ENCODE measurements at regions not wholly inside any gene's neighbourhood (a gene's known extent, or its start where the extent isn't known, plus 50 kb on each side); places are given as distances from the start of the nearest gene placed in this dataset.

DNA sequence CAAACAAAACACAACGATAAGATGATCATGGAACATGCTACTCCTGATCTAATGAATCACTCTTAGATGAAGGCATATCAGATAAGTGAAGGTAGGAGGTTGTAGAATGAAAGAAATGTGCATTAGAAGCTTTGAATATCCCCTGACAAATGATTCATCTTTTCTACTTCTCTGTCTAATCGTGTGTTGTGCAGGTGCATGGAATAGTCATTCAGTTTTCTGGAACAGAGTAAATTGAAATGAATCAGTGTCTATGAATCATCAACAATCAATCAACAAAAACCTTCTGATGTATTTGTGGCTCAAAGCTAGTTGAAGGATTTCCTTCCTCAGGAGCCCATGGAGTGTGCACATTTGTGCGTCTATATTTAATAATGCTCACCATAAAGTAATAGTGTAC, 1290.4 kb upstream of the PCDH20 start:
- Histone ChIP-seq H3K36me3 (no peaks in the 10 kb centered on the region), H3K4me1 (peaks cover 4% of the 10 kb centered on the region in 2 donors), H3K9me3 (no peaks in the 10 kb centered on the region), H3K27ac (no peak overlapping the region), H3K4me3 (no peak overlapping the region), H3K27me3 (no peaks in the 10 kb centered on the region)
- ATAC-seq (no peak), DNase-seq (no peak)
- TF ChIP-seq, protein P1, sequence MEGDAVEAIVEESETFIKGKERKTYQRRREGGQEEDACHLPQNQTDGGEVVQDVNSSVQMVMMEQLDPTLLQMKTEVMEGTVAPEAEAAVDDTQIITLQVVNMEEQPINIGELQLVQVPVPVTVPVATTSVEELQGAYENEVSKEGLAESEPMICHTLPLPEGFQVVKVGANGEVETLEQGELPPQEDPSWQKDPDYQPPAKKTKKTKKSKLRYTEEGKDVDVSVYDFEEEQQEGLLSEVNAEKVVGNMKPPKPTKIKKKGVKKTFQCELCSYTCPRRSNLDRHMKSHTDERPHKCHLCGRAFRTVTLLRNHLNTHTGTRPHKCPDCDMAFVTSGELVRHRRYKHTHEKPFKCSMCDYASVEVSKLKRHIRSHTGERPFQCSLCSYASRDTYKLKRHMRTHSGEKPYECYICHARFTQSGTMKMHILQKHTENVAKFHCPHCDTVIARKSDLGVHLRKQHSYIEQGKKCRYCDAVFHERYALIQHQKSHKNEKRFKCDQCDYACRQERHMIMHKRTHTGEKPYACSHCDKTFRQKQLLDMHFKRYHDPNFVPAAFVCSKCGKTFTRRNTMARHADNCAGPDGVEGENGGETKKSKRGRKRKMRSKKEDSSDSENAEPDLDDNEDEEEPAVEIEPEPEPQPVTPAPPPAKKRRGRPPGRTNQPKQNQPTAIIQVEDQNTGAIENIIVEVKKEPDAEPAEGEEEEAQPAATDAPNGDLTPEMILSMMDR (IDR thresholded peaks at IDR 0.05 in 4 of 5, conservative IDR thresholded peaks at IDR 0.05 in 1 of 5) = no peak
- no peak for TF ChIP-seq POLR2A (IDR thresholded peaks at IDR 0.05)
- intact Hi-C loops (cut with DNase I; ENCODE audit: low total_unique reads) (no loop called here), in situ Hi-C loops (cut with MboI; ENCODE audit: low sequenced_read_pairs in 4 of 4) (no loop called here)

DNA sequence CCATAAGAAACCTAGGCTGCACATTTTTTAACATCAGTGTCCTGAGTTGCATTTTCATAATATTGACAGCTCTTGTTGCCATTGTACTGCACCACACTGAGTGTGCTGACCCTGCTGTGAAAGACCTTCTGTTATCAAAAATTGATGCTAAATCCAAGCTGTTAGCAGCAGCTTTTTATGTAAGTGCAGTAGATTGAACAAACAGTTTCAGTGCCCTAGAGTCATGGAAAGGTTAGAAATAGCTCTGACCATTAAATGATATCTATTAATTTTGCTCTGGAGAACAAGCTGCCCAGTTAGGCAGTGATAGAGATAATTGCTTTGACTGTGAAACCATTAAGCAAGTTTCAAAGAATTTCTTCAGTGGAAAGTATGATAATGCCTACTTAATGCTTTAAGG, 1289.2 kb upstream of the PCDH20 start:
- Histone ChIP-seq H3K4me1 (peaks cover 4% of the 10 kb centered on the region in 2 donors), H3K36me3 (no peaks in the 10 kb centered on the region), H3K27me3 (no peaks in the 10 kb centered on the region), H3K27ac (no peak overlapping the region), H3K9me3 (no peaks in the 10 kb centered on the region), H3K4me3 (no peak overlapping the region)
- in situ Hi-C loops (cut with MboI; ENCODE audit: low sequenced_read_pairs in 4 of 4) = no loop called here
- DNase-seq (no peak), ATAC-seq (no peak)
- TF ChIP-seq POLR2A (IDR thresholded peaks at IDR 0.05) = no peak
- TF ChIP-seq, protein P1 (IDR thresholded peaks at IDR 0.05 in 4 of 5, conservative IDR thresholded peaks at IDR 0.05 in 1 of 5) = no peak
- intact Hi-C loops (cut with DNase I; ENCODE audit: low total_unique reads) = no loop called here

DNA sequence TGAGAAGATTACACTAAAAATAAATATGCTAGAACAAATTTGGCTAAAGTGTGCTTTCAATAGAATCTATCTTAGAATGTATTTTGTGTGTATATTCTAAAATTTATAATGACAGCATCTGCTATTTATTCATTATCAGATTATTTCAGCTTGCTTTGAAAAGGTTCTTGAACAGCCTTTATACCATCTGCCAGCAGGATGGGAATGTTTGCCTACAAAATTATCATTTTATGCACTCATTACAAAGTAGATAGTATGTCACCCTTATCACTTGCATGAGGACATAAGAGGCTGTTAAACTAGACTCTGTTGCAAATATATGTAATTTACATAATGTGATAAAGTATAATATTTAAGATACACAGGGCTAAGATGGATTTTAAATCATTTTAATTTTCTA, 1286.9 kb upstream of the PCDH20 start:
- no peak for DNase-seq
- Histone ChIP-seq H3K27ac (no peak overlapping the region), H3K4me1 (peaks cover 4% of the 10 kb centered on the region in 2 donors), H3K9me3 (no peaks in the 10 kb centered on the region), H3K27me3 (no peaks in the 10 kb centered on the region), H3K4me3 (no peak overlapping the region), H3K36me3 (no peaks in the 10 kb centered on the region)
- TF ChIP-seq, protein P1 (IDR thresholded peaks at IDR 0.05 in 4 of 5, conservative IDR thresholded peaks at IDR 0.05 in 1 of 5) = no peak
- TF ChIP-seq POLR2A (IDR thresholded peaks at IDR 0.05) = no peak
- ATAC-seq = no peak
- intact Hi-C loops (cut with DNase I; ENCODE audit: low total_unique reads) (no loop called here), in situ Hi-C loops (cut with MboI; ENCODE audit: low sequenced_read_pairs in 4 of 4) (no loop called here)

DNA sequence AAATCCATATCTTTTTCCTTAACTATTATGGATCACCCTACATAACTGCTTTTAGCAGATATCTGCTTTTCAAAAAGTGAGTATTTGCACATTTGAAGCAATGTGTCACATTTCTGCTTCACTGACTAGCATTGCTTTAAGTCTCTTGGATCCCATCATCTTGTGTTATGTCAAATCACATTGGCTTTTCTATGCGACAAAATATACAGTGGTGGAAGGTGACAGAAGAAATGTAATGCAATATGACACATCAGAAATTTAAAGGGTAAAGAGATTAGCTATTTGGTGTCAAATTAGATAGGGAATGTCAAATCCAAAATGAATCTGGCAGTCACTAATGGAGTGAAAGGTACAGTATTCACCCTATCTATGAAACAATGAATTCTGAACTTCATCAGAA, 1282.1 kb upstream of the PCDH20 start:
- H3K4me1 ChIP-seq = peaks cover 3 to 4% of the 10 kb centered on the region in 2 donors
- H3K27me3 ChIP-seq = no peaks in the 10 kb centered on the region
- no peaks in the 10 kb centered on the region for H3K9me3 ChIP-seq
- no peak overlapping the region for H3K27ac ChIP-seq
- intact Hi-C loops (cut with DNase I; ENCODE audit: low total_unique reads) = no loop called here
- DNase-seq (no peak), ATAC-seq (no peak)
- H3K4me3 ChIP-seq = no peak overlapping the region
- TF ChIP-seq POLR2A (IDR thresholded peaks at IDR 0.05) = no peak
- TF ChIP-seq, protein P1 (IDR thresholded peaks at IDR 0.05 in 4 of 5, conservative IDR thresholded peaks at IDR 0.05 in 1 of 5) = no peak
- in situ Hi-C loops (cut with MboI; ENCODE audit: low sequenced_read_pairs in 4 of 4) = no loop called here
- H3K36me3 ChIP-seq = no peaks in the 10 kb centered on the region

DNA sequence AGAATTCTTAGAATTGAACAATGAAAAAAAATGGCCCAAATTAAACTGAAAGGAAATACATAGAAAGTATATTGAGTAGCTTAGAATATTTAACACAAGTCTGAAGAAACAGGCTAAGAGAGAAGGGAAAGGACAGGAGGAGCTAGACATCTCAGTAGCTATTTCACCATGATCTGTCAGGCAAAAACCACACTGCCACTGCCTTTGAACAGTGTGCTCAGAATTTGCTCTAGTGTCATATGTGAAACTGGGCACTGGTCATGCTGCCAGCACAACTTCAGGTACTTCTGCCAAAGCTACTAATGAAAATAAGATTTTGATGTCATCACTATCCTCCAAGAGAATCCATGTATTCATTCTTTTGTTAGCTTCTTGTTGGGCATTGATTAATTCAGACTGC, 1280.8 kb upstream of the PCDH20 start:
- Histone ChIP-seq H3K27ac (no peak overlapping the region), H3K4me3 (no peak overlapping the region), H3K27me3 (no peaks in the 10 kb centered on the region), H3K36me3 (no peaks in the 10 kb centered on the region), H3K4me1 (no peaks in the 10 kb centered on the region), H3K9me3 (no peaks in the 10 kb centered on the region)
- no peak for TF ChIP-seq POLR2A (IDR thresholded peaks at IDR 0.05)
- TF ChIP-seq, protein P1 (IDR thresholded peaks at IDR 0.05 in 4 of 5, conservative IDR thresholded peaks at IDR 0.05 in 1 of 5) = no peak
- no peak for ATAC-seq
- intact Hi-C loops (cut with DNase I; ENCODE audit: low total_unique reads) = no loop called here
- DNase-seq = no peak
- in situ Hi-C loops (cut with MboI; ENCODE audit: low sequenced_read_pairs in 4 of 4) = no loop called here

All from gastrocnemius medialis (tissue), 4 donors.